Kidney epithelial cell (primary cell): ENCODE measurements at regions not wholly inside any gene's neighbourhood (a gene's known extent, or its start where the extent isn't known, plus 50 kb on each side); places are given as distances from the start of the nearest gene placed in this dataset.

Experiments
- DNase-seq: peaks from one replicate; pipeline ENCODE4 v3.0.0-alpha.2; 2010; ENCODE audit warnings: low read depth
- H3K27me3 ChIP-seq: 2 replicates; pipeline ENCODE4 v1.6.0; 2011; ENCODE audit warnings: low read length; ENCODE audit not compliant: control insufficient read depth, insufficient read depth
- H3K36me3 ChIP-seq: 2 replicates; pipeline ENCODE4 v1.5.1; 2011; ENCODE audit warnings: low read length; ENCODE audit not compliant: control insufficient read depth, insufficient read depth
- H3K4me3 ChIP-seq: 2 replicates; pipeline ENCODE4 v1.5.1; 2011; ENCODE audit warnings: low read depth, mild to moderate bottlenecking, control low read depth, low read length
- CTCF ChIP-seq: IDR thresholded peaks from 2 replicates; pipeline ENCODE4 v1.5.1; 2011; ENCODE audit warnings: mild to moderate bottlenecking, moderate library complexity, low read length, control low read depth, inconsistent platforms; ENCODE audit not compliant: insufficient read depth, poor library complexity, severe bottlenecking

GRCh38 chr6:113570641-113571040 lies 286.5 kb upstream of the MARCKS start:
- no peak for DNase-seq
- Histone ChIP-seq H3K27me3 (no peaks in the 10 kb centered on the region), H3K36me3 (no peaks in the 10 kb centered on the region), H3K4me3 (no peak overlapping the region)
- TF ChIP-seq CTCF = peak; percentile 5

- Histone ChIP-seq H3K27me3 (no peaks in the 10 kb centered on the region), H3K4me3 (no peak overlapping the region), H3K36me3 (no peaks in the 10 kb centered on the region)
- TF ChIP-seq CTCF = no peak
- DNase-seq = no peak
Measured at GRCh38 chr6:113574147-113574546, 283.0 kb upstream of the MARCKS start.

GRCh38 chr6:113576310-113576709 lies 280.8 kb upstream of the MARCKS start:
- no peak for TF ChIP-seq CTCF
- no peak for DNase-seq
- no peaks in the 10 kb centered on the region for H3K27me3 ChIP-seq
- H3K36me3 ChIP-seq = no peaks in the 10 kb centered on the region
- no peak overlapping the region for H3K4me3 ChIP-seq

GRCh38 chr6:113578691-113579090 lies 278.5 kb upstream of the MARCKS start:
- Histone ChIP-seq H3K4me3 (no peak overlapping the region), H3K27me3 (no peaks in the 10 kb centered on the region), H3K36me3 (no peaks in the 10 kb centered on the region)
- no peak for DNase-seq
- no peak for TF ChIP-seq CTCF

- no peak for TF ChIP-seq CTCF
- no peak for DNase-seq
- no peak overlapping the region for H3K4me3 ChIP-seq
- no peaks in the 10 kb centered on the region for H3K27me3 ChIP-seq
- no peaks in the 10 kb centered on the region for H3K36me3 ChIP-seq
Measured at GRCh38 chr6:113584767-113585166, 272.4 kb upstream of the MARCKS start.

- DNase-seq = no peak
- no peak overlapping the region for H3K4me3 ChIP-seq
Measured at GRCh38 chr6:113585246-113585645, 271.9 kb upstream of the MARCKS start.

More at GRCh38 chr6:113585246-113585645, 271.9 kb upstream of the MARCKS start:
- no peak for TF ChIP-seq CTCF
- H3K36me3 ChIP-seq = no peaks in the 10 kb centered on the region
- no peaks in the 10 kb centered on the region for H3K27me3 ChIP-seq
